Sigmoid colon (tissue), 4 donors: ENCODE measurements at regions not wholly inside any gene's neighbourhood (a gene's known extent, or its start where the extent isn't known, plus 50 kb on each side); places are given as distances from the start of the nearest gene placed in this dataset.

Source experiments
- CTCF ChIP-seq, 4 experiments: fragments of 450-650 bp in 3 of 4; fragments of 200-600 bp in 1 of 4; IDR thresholded peaks; one replicate each; pipeline ENCODE4 v1.5.1; 2016 to 2019; ENCODE audit warnings: antibody characterized with exemption in 4 of 4, mild to moderate bottlenecking in 3 of 4, moderate library complexity in 2 of 4
- EP300 ChIP-seq, 4 donors: sonication (generic); formaldehyde crosslinking; IDR thresholded peaks; one replicate each; pipeline ENCODE4 v1.6.1; 2017; ENCODE audit warnings: antibody characterized with exemption in 4 of 4

GRCh38 chr5:3715062-3715461 is 119.4 kb downstream of the IRX1 start:
- no peak for TF ChIP-seq CTCF (IDR thresholded peaks at IDR 0.05)
- no peak for TF ChIP-seq EP300 (IDR thresholded peaks at IDR 0.05)
